ENCODE measurements at regions not wholly inside any gene's neighbourhood (a gene's known extent, or its start where the extent isn't known, plus 50 kb on each side); places are given as distances from the start of the nearest gene placed in this dataset.

GRCh38 chr3:6262010-6262409 is 598.9 kb upstream of the GRM7 start:
- H3K27me3 ChIP-seq (ENCODE audit: control insufficient read depth, insufficient read depth, low read length): no peaks in the 10 kb centered on the region
- ChIA-PET POLR2A (no interaction called here), CTCF (no interaction called here)
- no peak for TF ChIP-seq CTCF (IDR thresholded peaks at IDR 0.05; ENCODE audit: insufficient read depth, low read depth, low read length)
- no peaks in the 10 kb centered on the region for H3K36me3 ChIP-seq (ENCODE audit: control insufficient read depth, insufficient read depth, low read length)
- no peak overlapping the region for H3K4me3 ChIP-seq (ENCODE audit: low read depth, low read length)
- DNase-seq (ENCODE audit: low read depth): no peak

- Histone ChIP-seq H3K36me3 (ENCODE audit: control insufficient read depth, insufficient read depth, low read length) (no peaks in the 10 kb centered on the region), H3K27me3 (ENCODE audit: control insufficient read depth, insufficient read depth, low read length) (no peaks in the 10 kb centered on the region), H3K4me3 (ENCODE audit: low read depth, low read length) (no peak overlapping the region)
- ChIA-PET POLR2A (no interaction called here), CTCF (no interaction called here)
- no peak for TF ChIP-seq CTCF (IDR thresholded peaks at IDR 0.05; ENCODE audit: insufficient read depth, low read depth, low read length)
- DNase-seq (ENCODE audit: low read depth): no peak
Measured at GRCh38 chr3:6264036-6264435, 596.9 kb upstream of the GRM7 start.

GRCh38 chr3:6264906-6265305 is 596.0 kb upstream of the GRM7 start:
- ChIA-PET POLR2A (no interaction called here), CTCF (no interaction called here)

GRCh38 chr3:6266135-6266534 is 594.8 kb upstream of the GRM7 start:
- DNase-seq (ENCODE audit: low read depth): no peak
- TF ChIP-seq CTCF (IDR thresholded peaks at IDR 0.05; ENCODE audit: insufficient read depth, low read depth, low read length): no peak
- ChIA-PET POLR2A (no interaction called here), CTCF (no interaction called here)
- Histone ChIP-seq H3K27me3 (ENCODE audit: control insufficient read depth, insufficient read depth, low read length) (no peaks in the 10 kb centered on the region), H3K4me3 (ENCODE audit: low read depth, low read length) (no peak overlapping the region), H3K36me3 (ENCODE audit: control insufficient read depth, insufficient read depth, low read length) (no peaks in the 10 kb centered on the region)

More at GRCh38 chr3:6264906-6265305, 596.0 kb upstream of the GRM7 start:
- Histone ChIP-seq H3K27me3 (ENCODE audit: control insufficient read depth, insufficient read depth, low read length) (no peaks in the 10 kb centered on the region), H3K4me3 (ENCODE audit: low read depth, low read length) (no peak overlapping the region), H3K36me3 (ENCODE audit: control insufficient read depth, insufficient read depth, low read length) (no peaks in the 10 kb centered on the region)
- DNase-seq (ENCODE audit: low read depth): no peak
- TF ChIP-seq CTCF (IDR thresholded peaks at IDR 0.05; ENCODE audit: insufficient read depth, low read depth, low read length): no peak

- no peak for DNase-seq (ENCODE audit: low read depth)
- Histone ChIP-seq H3K36me3 (ENCODE audit: control insufficient read depth, insufficient read depth, low read length) (no peaks in the 10 kb centered on the region), H3K27me3 (ENCODE audit: control insufficient read depth, insufficient read depth, low read length) (no peaks in the 10 kb centered on the region), H3K4me3 (ENCODE audit: low read depth, low read length) (no peak overlapping the region)
- no peak for TF ChIP-seq CTCF (IDR thresholded peaks at IDR 0.05; ENCODE audit: insufficient read depth, low read depth, low read length)
- POLR2A ChIA-PET: no interaction called here
- CTCF ChIA-PET: no interaction called here
Measured at GRCh38 chr3:6273878-6274277, 587.0 kb upstream of the GRM7 start.

All from BJ (cell line).